HCT116 (cell line): ENCODE measurements at regions not wholly inside any gene's neighbourhood (a gene's known extent, or its start where the extent isn't known, plus 50 kb on each side); places are given as distances from the start of the nearest gene placed in this dataset.

Experiments used
- ATAC-seq: fragments of 200-7000 bp; cut with Tn5 transposase; 2 replicates; pipeline ENCODE4 v1.9.1; 2020; ENCODE audit warnings: mild to moderate bottlenecking, moderate library complexity
- BruUV-seq: library from RNA; stranded (reverse); fragments of 400-500 nt; replicated peaks from 2 replicates; lab custom pipeline; 2021; lab: Mats Ljungman, UMichigan
- CTCF ChIA-PET: fragments of 300-600 bp; sonication (Branson Sonifier 250); formaldehyde crosslinking; loops from one replicate; lab custom pipeline; 2021; ENCODE audit warnings: antibody characterized with exemption; lab: Charles Lee
- POLR2A ChIA-PET: fragments of 300-600, 350-600 bp; sonication (Branson Sonifier 250); formaldehyde crosslinking; loops from one replicate; lab custom pipeline; 2021; ENCODE audit warnings: antibody characterized with exemption; lab: Charles Lee
- RAD21 ChIA-PET, 2 experiments: fragments of 300-600 bp; sonication (Branson Sonifier 250); formaldehyde crosslinking; loops; one replicate each; lab custom pipeline; 2023; ENCODE audit warnings: low total read pairs in 2 of 2; ENCODE audit not compliant: uncharacterized antibody in 2 of 2, unreplicated experiment in 2 of 2, low non-redundant PET in 1 of 2; lab: Charles Lee
- DNase-seq: peaks from one replicate; pipeline ENCODE4 v3.0.0-alpha.2; 2010; ENCODE audit warnings: low read depth, low spot score
- H2AFZ ChIP-seq: fragments of 200-600 bp; shearing (Covaris generic), sonication (generic); 2 replicates; pipeline ENCODE4 v1.6.1; 2017; ENCODE audit warnings: low read depth, mixed run types, mixed read lengths, antibody characterized with exemption, low read length; ENCODE audit not compliant: poor library complexity, severe bottlenecking
- H3K27ac ChIP-seq: 2 replicates; pipeline ENCODE4 v1.5.1; 2012; ENCODE audit warnings: low read depth, low read length
- H3K27me3 ChIP-seq: fragments of 200-600 bp; sonication (generic); 2 replicates; pipeline ENCODE4 v1.6.1; 2016; ENCODE audit warnings: mixed run types, low read length, mixed read lengths; ENCODE audit not compliant: insufficient read depth
- H3K36me3 ChIP-seq, 2 experiments: fragments of 200-500 bp in 1 of 2; fragments of 200-600 bp in 1 of 2; sonication (Bioruptor generic) in 1 of 2; sonication (generic) in 1 of 2; 2 replicates each; pipeline versions ENCODE4 v1.5.1 to v1.6.1; 2014 to 2016; ENCODE audit warnings: low read length in 2 of 2, inconsistent platforms in 1 of 2, mixed read lengths in 1 of 2, mixed run types in 1 of 2; ENCODE audit not compliant: insufficient read depth in 2 of 2, control insufficient read depth in 1 of 2
- H3K4me1 ChIP-seq, 2 experiments: fragments of 200-600 bp in 1 of 2; sonication (generic) in 1 of 2; 2 replicates each; pipeline versions ENCODE4 v1.5.1 to v1.6.1; 2012 to 2017; ENCODE audit warnings: low read length in 2 of 2, inconsistent platforms in 1 of 2, mild to moderate bottlenecking in 1 of 2, mixed read lengths in 1 of 2, mixed run types in 1 of 2, moderate library complexity in 1 of 2; ENCODE audit not compliant: insufficient read depth in 2 of 2, control insufficient read depth in 1 of 2
- H3K4me2 ChIP-seq: fragments of 200-600 bp; sonication (generic); 2 replicates; pipeline ENCODE4 v1.6.1; 2017; ENCODE audit warnings: mixed run types, low read length, mixed read lengths
- H3K4me3 ChIP-seq, 2 experiments: fragments of 200-600 bp in 1 of 2; sonication (generic) in 1 of 2; replicated peaks in 1 of 2; 2 replicates each; pipeline ENCODE4 v1.5.1; 2011 to 2016; ENCODE audit warnings: low read length in 2 of 2, control low read depth in 1 of 2, low read depth in 1 of 2, mild to moderate bottlenecking in 1 of 2, mixed read lengths in 1 of 2, mixed run types in 1 of 2
- H3K79me2 ChIP-seq: fragments of 200-600 bp; sonication (generic); 2 replicates; pipeline ENCODE4 v1.6.1; 2017; ENCODE audit warnings: mild to moderate bottlenecking, mixed run types, low read length, moderate library complexity, mixed read lengths; ENCODE audit not compliant: insufficient read depth
- H3K9ac ChIP-seq: fragments of 200-600 bp; sonication (generic); 2 replicates; pipeline ENCODE4 v1.6.1; 2016; ENCODE audit warnings: low read length, mixed read lengths
- H3K9me2 ChIP-seq: fragments of 200-600 bp; sonication (generic), shearing (Covaris generic); 2 replicates; pipeline ENCODE4 v1.6.1; 2017; ENCODE audit warnings: mixed run types, mild to moderate bottlenecking, moderate library complexity; ENCODE audit not compliant: insufficient read depth
- H3K9me3 ChIP-seq, 2 experiments: fragments of 200-500 bp in 1 of 2; fragments of 200-600 bp in 1 of 2; sonication (Bioruptor generic) in 1 of 2; sonication (generic) in 1 of 2; 2 replicates each; pipeline ENCODE4 v1.6.1; 2014 to 2017; ENCODE audit warnings: low read length in 2 of 2, mixed read lengths in 2 of 2, inconsistent platforms in 1 of 2, low read depth in 1 of 2, mild to moderate bottlenecking in 1 of 2, mixed run types in 1 of 2, moderate library complexity in 1 of 2; ENCODE audit not compliant: control insufficient read depth in 1 of 2, insufficient read depth in 1 of 2
- H4K20me1 ChIP-seq: fragments of 200-600 bp; sonication (generic), shearing (Covaris generic); 2 replicates; pipeline ENCODE4 v1.6.1; 2017; ENCODE audit warnings: mixed run types, mild to moderate bottlenecking, moderate library complexity; ENCODE audit not compliant: insufficient read depth
- CBX3 ChIP-seq: IDR thresholded peaks from 2 replicates; pipeline ENCODE4 v1.6.1; 2012; ENCODE audit warnings: low read depth
- EZH2phosphoT487 ChIP-seq: fragments of 200-600 bp; IDR thresholded peaks from 2 replicates; pipeline ENCODE4 v1.6.1; 2018; ENCODE audit warnings: antibody characterized with exemption, borderline replicate concordance
- FOSL1 ChIP-seq: IDR thresholded peaks from 2 replicates; pipeline ENCODE4 v1.6.1; 2012; ENCODE audit warnings: low read depth
- JUND ChIP-seq: IDR thresholded peaks from 2 replicates; pipeline ENCODE4 v1.6.1; 2012
- MAX ChIP-seq: IDR thresholded peaks from 2 replicates; pipeline ENCODE4 v1.6.1; 2012
- POLR2A ChIP-seq: IDR thresholded peaks from 2 replicates; pipeline ENCODE4 v1.7.0; 2011; ENCODE audit warnings: borderline replicate concordance; ENCODE audit not compliant: insufficient read depth, insufficient read length; ENCODE audit errors: extremely low read depth
- POLR2AphosphoS5 ChIP-seq: IDR thresholded peaks from 2 replicates; pipeline ENCODE4 v1.6.1; 2011; ENCODE audit warnings: mild to moderate bottlenecking, low read depth, low read length, moderate library complexity
- RAD21 ChIP-seq: IDR thresholded peaks from 2 replicates; pipeline ENCODE4 v1.6.1; 2012; ENCODE audit warnings: low read depth, mild to moderate bottlenecking
- SIN3A ChIP-seq: IDR thresholded peaks from 2 replicates; pipeline ENCODE4 v1.6.1; 2012; ENCODE audit warnings: low read depth
- SP1 ChIP-seq: IDR thresholded peaks from 2 replicates; pipeline ENCODE4 v1.6.1; 2012; ENCODE audit warnings: low read depth
- TCF7L2 ChIP-seq: IDR thresholded peaks from 2 replicates; pipeline ENCODE4 v1.7.0; 2011; ENCODE audit warnings: borderline replicate concordance, inconsistent platforms; ENCODE audit not compliant: insufficient read depth, insufficient read length; ENCODE audit errors: extremely low read depth
- ZBTB33 ChIP-seq: IDR thresholded peaks from 2 replicates; pipeline ENCODE4 v1.6.1; 2011; ENCODE audit warnings: mild to moderate bottlenecking, low read length, moderate library complexity; ENCODE audit not compliant: insufficient replicate concordance; ENCODE audit errors: extremely low read depth
- ZFX ChIP-seq: fragments of 450-650 bp; IDR thresholded peaks from 2 replicates; pipeline ENCODE4 v1.6.1; 2017
- ZNF274 ChIP-seq: fragments of 200-500 bp; sonication (Bioruptor generic); IDR thresholded peaks from 2 replicates; pipeline ENCODE4 v1.6.1; 2014; ENCODE audit warnings: mild to moderate bottlenecking, low read depth, low read length, inconsistent platforms
- intact Hi-C: fragments of 100-400 bp; cut with micrococcal nuclease; formaldehyde crosslinking; loops from 2 replicates; pipeline ENCODE4 v1.10.0; 2022
- TF ChIP-seq, protein P1 (sequence below): IDR thresholded peaks from 2 replicates; pipeline ENCODE4 v1.6.1; 2012; ENCODE audit warnings: low read depth

DNA sequence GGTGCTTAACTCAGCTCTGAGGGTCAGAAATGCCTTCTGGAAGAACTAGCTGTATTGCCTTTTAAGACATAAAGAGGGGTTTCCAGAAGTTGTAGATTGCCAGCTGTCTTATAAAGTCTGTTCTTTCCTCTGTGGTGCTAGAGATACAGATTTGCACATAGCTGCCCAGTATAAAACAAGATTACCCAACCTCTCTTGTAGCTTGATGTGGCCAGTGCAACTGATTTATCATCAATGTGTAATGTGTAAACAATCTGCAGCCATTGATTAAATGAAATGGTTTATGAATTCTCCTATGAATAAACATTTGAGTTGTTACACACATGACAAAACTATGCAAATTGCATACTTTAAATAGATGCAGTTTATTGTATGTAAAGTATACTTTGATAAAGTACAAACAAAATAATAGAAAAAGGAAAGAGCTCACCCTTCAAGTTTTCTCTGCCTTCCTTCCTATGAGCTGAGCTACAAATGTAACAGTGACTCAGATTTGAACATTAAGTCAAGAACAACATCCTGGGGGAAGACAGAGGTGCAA, 195.2 kb downstream of the TMEM26 start:
- no peak overlapping the region for H3K9ac ChIP-seq
- no peaks in the 10 kb centered on the region for H3K36me3 ChIP-seq
- no peak for ATAC-seq
- no peak overlapping the region for H3K4me2 ChIP-seq
- H3K9me3 ChIP-seq, result no peaks in the 10 kb centered on the region
- intact Hi-C loops, result no loop called here
- RAD21 ChIA-PET, result no interaction called here
- no peak for DNase-seq
- H3K4me1 ChIP-seq, result no peaks in the 10 kb centered on the region
- CTCF ChIA-PET, result no interaction called here
- no peak overlapping the region for H2AFZ ChIP-seq
- no peak overlapping the region for H3K27ac ChIP-seq
- H3K4me3 ChIP-seq, result no peak overlapping the region
- POLR2A ChIA-PET, result no interaction called here
- no peaks in the 10 kb centered on the region for H3K9me2 ChIP-seq
- no peaks in the 10 kb centered on the region for H4K20me1 ChIP-seq
- BruUV-seq, result no TSS peak
- no peaks in the 10 kb centered on the region for H3K27me3 ChIP-seq
- H3K79me2 ChIP-seq, result no peaks in the 10 kb centered on the region
- TF ChIP-seq POLR2A (no peak), RAD21 (no peak), ZNF274 (no peak), FOSL1 (no peak), POLR2AphosphoS5 (no peak), MAX (no peak), ZFX (no peak)

DNA sequence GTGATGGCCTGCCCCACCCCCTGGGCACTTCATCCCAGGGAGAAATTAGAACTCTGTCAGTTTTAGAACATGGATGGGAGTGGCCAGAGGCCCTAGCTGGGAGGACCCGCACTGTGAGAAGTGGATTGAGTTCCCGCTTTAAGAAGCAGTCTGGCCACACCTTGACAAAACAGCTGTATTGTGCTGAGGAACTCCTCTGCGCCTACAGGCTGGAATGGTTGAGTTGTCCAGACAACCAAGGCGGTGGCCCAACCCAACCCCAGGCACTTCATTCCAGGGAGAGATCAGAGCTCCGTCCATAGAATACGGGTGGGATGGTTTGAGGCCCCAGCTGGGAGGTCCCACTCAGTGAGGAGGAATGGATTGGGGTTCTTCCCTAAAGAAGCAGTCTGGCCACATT, 196.0 kb downstream of the TMEM26 start:
- Histone ChIP-seq H3K27ac (no peak overlapping the region), H4K20me1 (no peaks in the 10 kb centered on the region), H2AFZ (no peak overlapping the region), H3K79me2 (no peaks in the 10 kb centered on the region), H3K36me3 (no peaks in the 10 kb centered on the region), H3K4me2 (no peak overlapping the region), H3K4me3 (no peak overlapping the region), H3K9ac (no peak overlapping the region), H3K9me3 (no peaks in the 10 kb centered on the region), H3K9me2 (no peaks in the 10 kb centered on the region), H3K27me3 (no peaks in the 10 kb centered on the region), H3K4me1 (no peaks in the 10 kb centered on the region)
- DNase-seq (no peak), ATAC-seq (no peak)
- ChIA-PET POLR2A (no interaction called here), RAD21 (no interaction called here), CTCF (no interaction called here)
- intact Hi-C loops, result no loop called here
- BruUV-seq, result no TSS peak
- TF ChIP-seq CBX3 (no peak), TCF7L2 (no peak), SIN3A (no peak), MAX (no peak), JUND (no peak), RAD21 (no peak), SP1 (no peak), POLR2A (no peak), FOSL1 (no peak), ZBTB33 (no peak), ZFX (no peak), EZH2phosphoT487 (no peak), ZNF274 (no peak)
- TF ChIP-seq, protein P1, sequence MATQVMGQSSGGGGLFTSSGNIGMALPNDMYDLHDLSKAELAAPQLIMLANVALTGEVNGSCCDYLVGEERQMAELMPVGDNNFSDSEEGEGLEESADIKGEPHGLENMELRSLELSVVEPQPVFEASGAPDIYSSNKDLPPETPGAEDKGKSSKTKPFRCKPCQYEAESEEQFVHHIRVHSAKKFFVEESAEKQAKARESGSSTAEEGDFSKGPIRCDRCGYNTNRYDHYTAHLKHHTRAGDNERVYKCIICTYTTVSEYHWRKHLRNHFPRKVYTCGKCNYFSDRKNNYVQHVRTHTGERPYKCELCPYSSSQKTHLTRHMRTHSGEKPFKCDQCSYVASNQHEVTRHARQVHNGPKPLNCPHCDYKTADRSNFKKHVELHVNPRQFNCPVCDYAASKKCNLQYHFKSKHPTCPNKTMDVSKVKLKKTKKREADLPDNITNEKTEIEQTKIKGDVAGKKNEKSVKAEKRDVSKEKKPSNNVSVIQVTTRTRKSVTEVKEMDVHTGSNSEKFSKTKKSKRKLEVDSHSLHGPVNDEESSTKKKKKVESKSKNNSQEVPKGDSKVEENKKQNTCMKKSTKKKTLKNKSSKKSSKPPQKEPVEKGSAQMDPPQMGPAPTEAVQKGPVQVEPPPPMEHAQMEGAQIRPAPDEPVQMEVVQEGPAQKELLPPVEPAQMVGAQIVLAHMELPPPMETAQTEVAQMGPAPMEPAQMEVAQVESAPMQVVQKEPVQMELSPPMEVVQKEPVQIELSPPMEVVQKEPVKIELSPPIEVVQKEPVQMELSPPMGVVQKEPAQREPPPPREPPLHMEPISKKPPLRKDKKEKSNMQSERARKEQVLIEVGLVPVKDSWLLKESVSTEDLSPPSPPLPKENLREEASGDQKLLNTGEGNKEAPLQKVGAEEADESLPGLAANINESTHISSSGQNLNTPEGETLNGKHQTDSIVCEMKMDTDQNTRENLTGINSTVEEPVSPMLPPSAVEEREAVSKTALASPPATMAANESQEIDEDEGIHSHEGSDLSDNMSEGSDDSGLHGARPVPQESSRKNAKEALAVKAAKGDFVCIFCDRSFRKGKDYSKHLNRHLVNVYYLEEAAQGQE, result no peak
